Panc1 (cell line): ENCODE measurements at regions not wholly inside any gene's neighbourhood (a gene's known extent, or its start where the extent isn't known, plus 50 kb on each side); places are given as distances from the start of the nearest gene placed in this dataset.

Experiments used
- ATAC-seq: fragments of 200-7000 bp; cut with Tn5 transposase; 2 replicates; pipeline ENCODE4 v1.9.1; 2020; ENCODE audit warnings: mild to moderate bottlenecking, moderate library complexity
- BruUV-seq: library from RNA; stranded (reverse); fragments of 400-500 nt; replicated peaks from 2 replicates; lab custom pipeline; 2021; lab: Mats Ljungman, UMichigan
- CTCF ChIA-PET: fragments of 300-600 bp; sonication (Branson Sonifier 250); formaldehyde crosslinking; loops from one replicate; lab custom pipeline; 2022; ENCODE audit warnings: antibody characterized with exemption; lab: Charles Lee
- POLR2A ChIA-PET: fragments of 300-600 bp; sonication (Branson Sonifier 250); formaldehyde crosslinking; loops from one replicate; lab custom pipeline; 2022; ENCODE audit warnings: antibody characterized with exemption; lab: Charles Lee
- DNase-seq: peaks from one replicate; pipeline ENCODE4 v3.0.0-alpha.2; 2010; ENCODE audit warnings: low read depth, low spot score
- H3K27ac ChIP-seq: 2 replicates; pipeline ENCODE4 v1.5.1; 2011; ENCODE audit warnings: mild to moderate bottlenecking, low read length, inconsistent platforms
- H3K27me3 ChIP-seq: fragments of 200-500 bp; sonication (Bioruptor generic); 2 replicates; pipeline ENCODE4 v1.6.0; 2014; ENCODE audit warnings: low read length, inconsistent platforms; ENCODE audit not compliant: control insufficient read depth, insufficient read depth
- H3K36me3 ChIP-seq: fragments of 200-500 bp; sonication (Bioruptor generic); 2 replicates; pipeline ENCODE4 v1.5.1; 2014; ENCODE audit warnings: inconsistent platforms, mild to moderate bottlenecking, low read length, moderate library complexity; ENCODE audit not compliant: control insufficient read depth, insufficient read depth
- H3K4me1 ChIP-seq: 2 replicates; pipeline ENCODE4 v1.5.1; 2011; ENCODE audit warnings: inconsistent platforms, mild to moderate bottlenecking, low read length, moderate library complexity; ENCODE audit not compliant: control insufficient read depth, insufficient read depth
- H3K4me3 ChIP-seq, 2 experiments: 2 replicates each; pipeline ENCODE4 v1.5.1; 2011 to 2012; ENCODE audit warnings: low read depth in 2 of 2, low read length in 2 of 2, mild to moderate bottlenecking in 2 of 2, inconsistent platforms in 1 of 2, moderate library complexity in 1 of 2
- H3K9me3 ChIP-seq: fragments of 200-500 bp; sonication (Bioruptor generic); 2 replicates; pipeline ENCODE4 v1.5.1; 2014; ENCODE audit warnings: low read depth, mild to moderate bottlenecking, inconsistent platforms, low read length, moderate library complexity; ENCODE audit not compliant: control insufficient read depth, insufficient read depth
- POLR2AphosphoS5 ChIP-seq: IDR thresholded peaks from 2 replicates; pipeline ENCODE4 v1.6.1; 2012; ENCODE audit warnings: mild to moderate bottlenecking, low read depth, low read length, moderate library complexity
- SIN3A ChIP-seq: IDR thresholded peaks from 2 replicates; pipeline ENCODE4 v1.6.1; 2012; ENCODE audit warnings: low read depth, mild to moderate bottlenecking, low read length, moderate library complexity, borderline replicate concordance; ENCODE audit not compliant: insufficient read depth
- TCF7L2 ChIP-seq: IDR thresholded peaks from 2 replicates; pipeline ENCODE4 v1.6.1; 2011; ENCODE audit warnings: mild to moderate bottlenecking, low read depth, low read length, inconsistent platforms
- in situ Hi-C: cut with HindIII; loops from 2 replicates; pipeline ENCODE4 v1.10.0; 2016; ENCODE audit warnings: low sequenced_read_pairs, low pct_unique_long_range_greater_than_20kb
- intact Hi-C: fragments of 100-400 bp; cut with micrococcal nuclease; formaldehyde crosslinking; loops from one replicate; pipeline ENCODE4 v1.10.0; 2022; ENCODE audit not compliant: unreplicated experiment
- TF ChIP-seq, protein P1 (sequence below), 2 experiments: IDR thresholded peaks; 2 replicates each; pipeline ENCODE4 v1.6.1; 2011 to 2012; ENCODE audit warnings: low read depth in 2 of 2, control low read depth in 1 of 2, low read length in 1 of 2, mild to moderate bottlenecking in 1 of 2, moderate library complexity in 1 of 2; ENCODE audit not compliant: insufficient read depth in 1 of 2
- TF ChIP-seq, protein P2 (sequence below): fragments of 450-650 bp; IDR thresholded peaks from 2 replicates; pipeline ENCODE4 v1.5.1; 2017; ENCODE audit warnings: mild to moderate bottlenecking

DNA sequence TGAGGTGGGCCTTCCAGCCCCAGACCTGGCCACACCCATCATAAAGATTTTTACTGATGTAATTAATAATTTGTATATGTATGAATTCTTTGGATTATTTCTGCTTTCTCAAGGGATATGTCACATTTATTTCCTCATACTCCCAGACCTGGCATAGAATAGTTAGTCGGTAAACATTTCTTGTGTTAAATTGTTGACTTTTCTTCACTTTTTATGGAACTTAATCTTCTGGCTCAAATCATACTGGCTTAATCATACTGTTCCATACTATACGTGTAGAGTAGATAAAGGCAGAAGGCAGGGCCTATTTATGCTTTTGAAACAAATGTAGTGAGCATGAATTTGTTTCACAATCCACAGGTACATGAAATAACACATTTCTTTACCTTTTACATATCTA is 155.8 kb downstream of the DEPDC1B start:
- CTCF ChIA-PET, result no interaction called here
- 0 out of 2 replicates have a peak, but pooled peaks cover 1% of the 10 kb centered on the region for H3K27me3 ChIP-seq
- BruUV-seq, result no TSS peak
- H3K4me1 ChIP-seq, result no peaks in the 10 kb centered on the region
- no peaks in the 10 kb centered on the region for H3K36me3 ChIP-seq
- POLR2A ChIA-PET, result no interaction called here
- TF ChIP-seq POLR2AphosphoS5 (no peak), SIN3A (no peak), TCF7L2 (no peak)
- TF ChIP-seq, protein P1, sequence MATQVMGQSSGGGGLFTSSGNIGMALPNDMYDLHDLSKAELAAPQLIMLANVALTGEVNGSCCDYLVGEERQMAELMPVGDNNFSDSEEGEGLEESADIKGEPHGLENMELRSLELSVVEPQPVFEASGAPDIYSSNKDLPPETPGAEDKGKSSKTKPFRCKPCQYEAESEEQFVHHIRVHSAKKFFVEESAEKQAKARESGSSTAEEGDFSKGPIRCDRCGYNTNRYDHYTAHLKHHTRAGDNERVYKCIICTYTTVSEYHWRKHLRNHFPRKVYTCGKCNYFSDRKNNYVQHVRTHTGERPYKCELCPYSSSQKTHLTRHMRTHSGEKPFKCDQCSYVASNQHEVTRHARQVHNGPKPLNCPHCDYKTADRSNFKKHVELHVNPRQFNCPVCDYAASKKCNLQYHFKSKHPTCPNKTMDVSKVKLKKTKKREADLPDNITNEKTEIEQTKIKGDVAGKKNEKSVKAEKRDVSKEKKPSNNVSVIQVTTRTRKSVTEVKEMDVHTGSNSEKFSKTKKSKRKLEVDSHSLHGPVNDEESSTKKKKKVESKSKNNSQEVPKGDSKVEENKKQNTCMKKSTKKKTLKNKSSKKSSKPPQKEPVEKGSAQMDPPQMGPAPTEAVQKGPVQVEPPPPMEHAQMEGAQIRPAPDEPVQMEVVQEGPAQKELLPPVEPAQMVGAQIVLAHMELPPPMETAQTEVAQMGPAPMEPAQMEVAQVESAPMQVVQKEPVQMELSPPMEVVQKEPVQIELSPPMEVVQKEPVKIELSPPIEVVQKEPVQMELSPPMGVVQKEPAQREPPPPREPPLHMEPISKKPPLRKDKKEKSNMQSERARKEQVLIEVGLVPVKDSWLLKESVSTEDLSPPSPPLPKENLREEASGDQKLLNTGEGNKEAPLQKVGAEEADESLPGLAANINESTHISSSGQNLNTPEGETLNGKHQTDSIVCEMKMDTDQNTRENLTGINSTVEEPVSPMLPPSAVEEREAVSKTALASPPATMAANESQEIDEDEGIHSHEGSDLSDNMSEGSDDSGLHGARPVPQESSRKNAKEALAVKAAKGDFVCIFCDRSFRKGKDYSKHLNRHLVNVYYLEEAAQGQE (IDR thresholded peaks at IDR 0.05; ENCODE audit: insufficient read depth in 1 of 2, low read depth in 2 of 2, low read length in 1 of 2), result no peak
- TF ChIP-seq, protein P2, sequence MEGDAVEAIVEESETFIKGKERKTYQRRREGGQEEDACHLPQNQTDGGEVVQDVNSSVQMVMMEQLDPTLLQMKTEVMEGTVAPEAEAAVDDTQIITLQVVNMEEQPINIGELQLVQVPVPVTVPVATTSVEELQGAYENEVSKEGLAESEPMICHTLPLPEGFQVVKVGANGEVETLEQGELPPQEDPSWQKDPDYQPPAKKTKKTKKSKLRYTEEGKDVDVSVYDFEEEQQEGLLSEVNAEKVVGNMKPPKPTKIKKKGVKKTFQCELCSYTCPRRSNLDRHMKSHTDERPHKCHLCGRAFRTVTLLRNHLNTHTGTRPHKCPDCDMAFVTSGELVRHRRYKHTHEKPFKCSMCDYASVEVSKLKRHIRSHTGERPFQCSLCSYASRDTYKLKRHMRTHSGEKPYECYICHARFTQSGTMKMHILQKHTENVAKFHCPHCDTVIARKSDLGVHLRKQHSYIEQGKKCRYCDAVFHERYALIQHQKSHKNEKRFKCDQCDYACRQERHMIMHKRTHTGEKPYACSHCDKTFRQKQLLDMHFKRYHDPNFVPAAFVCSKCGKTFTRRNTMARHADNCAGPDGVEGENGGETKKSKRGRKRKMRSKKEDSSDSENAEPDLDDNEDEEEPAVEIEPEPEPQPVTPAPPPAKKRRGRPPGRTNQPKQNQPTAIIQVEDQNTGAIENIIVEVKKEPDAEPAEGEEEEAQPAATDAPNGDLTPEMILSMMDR, result no peak
- H3K4me3 ChIP-seq, result no peak overlapping the region
- H3K9me3 ChIP-seq, result no peaks in the 10 kb centered on the region
- in situ Hi-C loops (no loop called here), intact Hi-C loops (no loop called here)
- no peak overlapping the region for H3K27ac ChIP-seq
- ATAC-seq (no peak), DNase-seq (no peak)

GRCh38 chr5:60541980-60542379 is 158.0 kb downstream of the DEPDC1B start:
- Histone ChIP-seq H3K27me3 (0 out of 2 replicates have a peak, but pooled peaks cover 4% of the 10 kb centered on the region), H3K4me3 (no peak overlapping the region), H3K27ac (no peak overlapping the region), H3K36me3 (no peaks in the 10 kb centered on the region), H3K9me3 (no peaks in the 10 kb centered on the region), H3K4me1 (no peaks in the 10 kb centered on the region)
- intact Hi-C loops, result no loop called here
- TF ChIP-seq, protein P1 (IDR thresholded peaks at IDR 0.05; ENCODE audit: insufficient read depth in 1 of 2, low read depth in 2 of 2, low read length in 1 of 2), result no peak
- TF ChIP-seq SIN3A, result no peak
- no peak for TF ChIP-seq TCF7L2
- no peak for TF ChIP-seq POLR2AphosphoS5
- TF ChIP-seq, protein P2, result no peak
- POLR2A ChIA-PET, result no interaction called here
- DNase-seq (no peak), ATAC-seq (no peak)
- CTCF ChIA-PET, result no interaction called here
- BruUV-seq, result no TSS peak
- in situ Hi-C loops, result no loop called here
